Smooth muscle cell (in vitro differentiated cells): ENCODE measurements at regions not wholly inside any gene's neighbourhood (a gene's known extent, or its start where the extent isn't known, plus 50 kb on each side); places are given as distances from the start of the nearest gene placed in this dataset.

ENCODE experiments used
- DNase-seq: peaks from one replicate; lab custom pipeline; 2025; ENCODE audit not compliant: unreplicated experiment; lab: John Stamatoyannopoulos, UW
- H2AFZ ChIP-seq: fragments of 200-600 bp; sonication (generic); 2 replicates; pipeline ENCODE4 v1.6.0; 2016; ENCODE audit warnings: antibody characterized with exemption, low read depth, mild to moderate bottlenecking
- H3F3A ChIP-seq: fragments of 200-600 bp; sonication (generic); 2 replicates; pipeline ENCODE4 v1.6.0; 2017; ENCODE audit warnings: antibody characterized with exemption, low read depth
- H3K27ac ChIP-seq: fragments of 200-600 bp; sonication (generic); 2 replicates; pipeline ENCODE4 v1.5.1; 2016; ENCODE audit warnings: low read depth, mild to moderate bottlenecking
- H3K27me3 ChIP-seq: fragments of 200-600 bp; sonication (generic); 2 replicates; pipeline ENCODE4 v1.6.1; 2016; ENCODE audit warnings: low read depth, mild to moderate bottlenecking
- H3K36me3 ChIP-seq: fragments of 200-600 bp; sonication (generic); 2 replicates; pipeline ENCODE4 v1.5.1; 2016; ENCODE audit warnings: low read depth
- H3K4me1 ChIP-seq: fragments of 200-600 bp; sonication (generic); 2 replicates; pipeline ENCODE4 v1.5.1; 2016; ENCODE audit warnings: low read depth
- H3K4me2 ChIP-seq: fragments of 200-600 bp; sonication (generic); 2 replicates; pipeline ENCODE4 v1.6.0; 2016; ENCODE audit warnings: mild to moderate bottlenecking
- H3K4me3 ChIP-seq: fragments of 200-600 bp; sonication (generic); 2 replicates; pipeline ENCODE4 v1.5.1; 2016; ENCODE audit warnings: mild to moderate bottlenecking
- H3K79me2 ChIP-seq: fragments of 200-600 bp; sonication (generic); 2 replicates; pipeline ENCODE4 v1.6.0; 2016; ENCODE audit warnings: low read depth, mild to moderate bottlenecking
- H3K9ac ChIP-seq: fragments of 200-600 bp; sonication (generic); 2 replicates; pipeline ENCODE4 v1.6.0; 2016; ENCODE audit warnings: low read depth
- H3K9me3 ChIP-seq: fragments of 200-600 bp; sonication (generic); replicated peaks from 2 replicates; pipeline ENCODE4 v1.5.1; 2016; ENCODE audit warnings: low read depth
- H4K20me1 ChIP-seq: fragments of 200-600 bp; sonication (generic); 2 replicates; pipeline ENCODE4 v1.6.0; 2016; ENCODE audit warnings: low read depth
- CTCF ChIP-seq: fragments of 200-600 bp; sonication (generic); IDR thresholded peaks from 2 replicates; pipeline ENCODE4 v1.5.1; 2017; ENCODE audit warnings: borderline replicate concordance, mild to moderate bottlenecking, antibody characterized with exemption; ENCODE audit not compliant: insufficient read depth, poor library complexity, severe bottlenecking
- WGBS: methylation state at CpG from one replicate; pipeline ENCODE4 v1.1.7; 2016; ENCODE audit warnings: low lambda C conversion rate; 5-methylcytosine and 5-hydroxymethylcytosine counted together

- DNase-seq: no peak
- no peak overlapping the region for H3K9ac ChIP-seq
- no peaks in the 10 kb centered on the region for H3K79me2 ChIP-seq
- WGBS: 64% methylated on average over 8 of the region's 8 CpGs
- H3K9me3 ChIP-seq: no peaks in the 10 kb centered on the region
- no peak overlapping the region for H3K4me3 ChIP-seq
- no peak overlapping the region for H3K27ac ChIP-seq
- H3K36me3 ChIP-seq: no peaks in the 10 kb centered on the region
- no peaks in the 10 kb centered on the region for H3K4me1 ChIP-seq
- no peaks in the 10 kb centered on the region for H4K20me1 ChIP-seq
- TF ChIP-seq CTCF: no peak
- H2AFZ ChIP-seq: no peak overlapping the region
- no peaks in the 10 kb centered on the region for H3K27me3 ChIP-seq
- no peak overlapping the region for H3K4me2 ChIP-seq
- H3F3A ChIP-seq: no peaks in the 10 kb centered on the region
Measured at GRCh38 chr1:232726048-232726779, 79.0 kb upstream of the MAP10 start.

DNA sequence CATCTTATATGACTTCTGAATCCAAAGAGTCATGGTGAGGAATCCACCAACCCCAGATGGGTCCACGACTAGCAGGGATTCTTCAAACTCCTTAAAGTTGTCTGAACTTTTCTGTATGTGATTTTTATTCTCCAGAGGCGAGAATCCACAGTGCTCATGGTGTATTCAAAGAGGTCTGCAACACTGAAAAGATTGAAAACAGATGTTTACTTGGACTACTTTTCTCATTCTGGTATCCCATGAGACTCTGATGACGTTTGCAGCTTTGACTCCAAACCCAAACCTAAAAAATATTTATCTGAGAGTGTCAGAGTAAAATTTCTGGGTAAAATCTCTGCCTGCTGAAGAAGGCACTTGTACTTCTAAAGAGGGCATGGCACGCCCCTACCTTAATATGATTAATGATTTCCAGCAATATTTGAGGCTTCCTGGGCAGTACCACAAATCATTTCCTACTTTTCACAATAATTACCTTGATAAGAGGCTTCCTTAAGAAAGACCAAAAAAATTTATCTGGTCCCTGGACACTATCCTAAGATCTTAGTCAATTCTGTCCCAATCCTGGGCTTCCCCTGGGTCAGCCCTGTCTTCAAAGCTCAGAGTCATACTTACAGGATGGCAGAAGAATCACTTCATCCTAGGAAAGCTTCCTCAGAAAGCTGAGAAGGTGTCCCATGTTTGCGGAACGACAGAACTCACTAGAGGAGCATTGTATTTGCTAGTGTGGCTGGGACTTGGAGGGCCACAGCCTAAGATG lies 76.5 kb upstream of the MAP10 start:
- TF ChIP-seq CTCF: no peak
- H3K36me3 ChIP-seq: no peaks in the 10 kb centered on the region
- H4K20me1 ChIP-seq: no peaks in the 10 kb centered on the region
- H3K4me3 ChIP-seq: no peak overlapping the region
- H3K27me3 ChIP-seq: no peaks in the 10 kb centered on the region
- no peaks in the 10 kb centered on the region for H3K9me3 ChIP-seq
- no peaks in the 10 kb centered on the region for H3K79me2 ChIP-seq
- H3K4me2 ChIP-seq: no peak overlapping the region
- no peak overlapping the region for H3K9ac ChIP-seq
- no peak overlapping the region for H2AFZ ChIP-seq
- H3F3A ChIP-seq: no peaks in the 10 kb centered on the region
- H3K4me1 ChIP-seq: no peaks in the 10 kb centered on the region
- WGBS: 71% methylated on average over 6 of the region's 6 CpGs
- no peak for DNase-seq
- H3K27ac ChIP-seq: no peak overlapping the region

DNA sequence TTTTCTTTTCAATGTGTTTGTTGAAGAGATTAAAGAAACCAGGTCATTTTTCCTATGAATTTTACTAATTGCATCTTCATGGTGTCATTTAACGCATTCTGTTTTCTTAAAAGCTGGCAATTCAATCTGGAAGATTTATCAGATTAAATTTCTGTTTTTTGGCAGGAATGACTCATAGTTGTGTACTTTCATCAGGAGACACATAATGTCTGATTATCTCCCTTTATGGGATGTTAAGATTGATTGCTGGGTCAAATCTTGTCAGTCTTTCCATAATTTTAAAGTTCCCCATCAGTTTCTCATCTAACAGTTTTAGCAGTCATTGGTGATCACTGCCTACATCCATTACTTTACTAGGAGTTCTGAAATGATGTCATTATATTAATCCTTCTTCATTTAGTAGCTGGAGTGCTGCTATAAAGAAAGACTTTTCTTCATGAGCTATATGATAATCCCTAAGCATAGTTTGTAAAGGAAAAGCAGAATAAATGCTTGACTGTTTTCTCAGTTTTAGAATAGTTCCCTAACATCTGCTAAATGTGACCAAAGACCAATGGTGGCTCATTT lies 72.8 kb upstream of the MAP10 start:
- no peak for DNase-seq
- Histone ChIP-seq H3K4me1 (no peaks in the 10 kb centered on the region), H3F3A (no peaks in the 10 kb centered on the region), H3K9me3 (no peaks in the 10 kb centered on the region), H2AFZ (no peak overlapping the region), H3K36me3 (no peaks in the 10 kb centered on the region), H3K4me3 (no peak overlapping the region), H3K79me2 (no peaks in the 10 kb centered on the region), H3K9ac (no peak overlapping the region), H3K27ac (no peak overlapping the region), H3K27me3 (no peaks in the 10 kb centered on the region), H4K20me1 (no peaks in the 10 kb centered on the region), H3K4me2 (no peak overlapping the region)
- no peak for TF ChIP-seq CTCF
- WGBS: 65% methylated on average over 1 of the region's 1 CpG
